Fibroblast of lung (primary cell): ENCODE measurements at regions not wholly inside any gene's neighbourhood (a gene's known extent, or its start where the extent isn't known, plus 50 kb on each side); places are given as distances from the start of the nearest gene placed in this dataset.

Experiments
- CTCF ChIP-seq, 2 donors: IDR thresholded peaks in 1 of 2; conservative IDR thresholded peaks in 1 of 2; 1 replicate in 1 of 2; 2 replicates in 1 of 2; pipeline ENCODE4 v1.5.1; 2011 to 2012; ENCODE audit warnings: low read length in 2 of 2, control low read depth in 1 of 2, inconsistent platforms in 1 of 2, low read depth in 1 of 2, mild to moderate bottlenecking in 1 of 2
- EZH2 ChIP-seq: IDR thresholded peaks from 2 replicates; pipeline ENCODE4 v1.5.1; 2012; ENCODE audit warnings: low read length, control low read depth, mild to moderate bottlenecking; ENCODE audit errors: missing control alignments

DNA sequence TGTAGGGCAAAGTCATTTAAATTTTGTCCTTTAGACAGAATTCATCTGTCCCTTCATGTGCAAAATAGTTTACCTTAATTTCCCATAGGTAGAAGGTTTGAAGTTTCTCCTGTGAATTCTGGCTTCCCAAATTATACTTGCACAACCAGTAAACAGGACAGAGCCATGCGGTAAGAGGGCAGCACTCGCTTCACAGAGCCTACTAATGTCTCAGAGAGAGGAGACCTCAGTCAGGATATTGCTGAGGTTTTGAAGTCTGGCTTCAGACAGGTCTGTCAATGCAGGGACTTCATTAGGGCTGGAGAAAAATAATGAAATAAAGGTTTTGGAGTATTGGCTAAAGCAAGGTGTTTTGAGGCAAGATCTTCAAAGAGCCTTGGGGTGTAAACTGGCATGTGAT lies 91.4 kb downstream of the ANXA1 start:
- no peak for TF ChIP-seq CTCF (conservative IDR thresholded peaks at IDR 0.05 in 1 of 2, IDR thresholded peaks at IDR 0.05 in 1 of 2; ENCODE audit: low read depth in 1 of 2, low read length in 2 of 2)
- TF ChIP-seq EZH2: no peak
